Stimulated activated naive CD8-positive, alpha-beta T cell treated with anti-CD3 and anti-CD28 coated beads, Interleukin-15, Interleukin-2, amounts not matched to agents 100 ng/mL and 50 ng/mL, for 24 hours (primary cell): ENCODE measurements at regions not wholly inside any gene's neighbourhood (a gene's known extent, or its start where the extent isn't known, plus 50 kb on each side); places are given as distances from the start of the nearest gene placed in this dataset.

Experiments
- H3K27ac Mint-ChIP-seq: one replicate; pipeline ENCODE4 v1.8.0; 2021; ENCODE audit warnings: mild to moderate bottlenecking, mixed read lengths
- H3K27me3 Mint-ChIP-seq: one replicate; pipeline ENCODE4 v1.8.0; 2021; ENCODE audit warnings: mixed read lengths
- H3K36me3 Mint-ChIP-seq: one replicate; pipeline ENCODE4 v1.8.0; 2021; ENCODE audit warnings: low read depth, mixed read lengths
- H3K4me1 Mint-ChIP-seq: one replicate; pipeline ENCODE4 v1.8.0; 2021; ENCODE audit warnings: low read depth, mixed read lengths
- H3K4me3 Mint-ChIP-seq: one replicate; pipeline ENCODE4 v1.8.0; 2021; ENCODE audit warnings: mild to moderate bottlenecking, mixed read lengths
- H3K9me3 Mint-ChIP-seq: one replicate; pipeline ENCODE4 v1.8.0; 2021; ENCODE audit warnings: mixed read lengths

DNA sequence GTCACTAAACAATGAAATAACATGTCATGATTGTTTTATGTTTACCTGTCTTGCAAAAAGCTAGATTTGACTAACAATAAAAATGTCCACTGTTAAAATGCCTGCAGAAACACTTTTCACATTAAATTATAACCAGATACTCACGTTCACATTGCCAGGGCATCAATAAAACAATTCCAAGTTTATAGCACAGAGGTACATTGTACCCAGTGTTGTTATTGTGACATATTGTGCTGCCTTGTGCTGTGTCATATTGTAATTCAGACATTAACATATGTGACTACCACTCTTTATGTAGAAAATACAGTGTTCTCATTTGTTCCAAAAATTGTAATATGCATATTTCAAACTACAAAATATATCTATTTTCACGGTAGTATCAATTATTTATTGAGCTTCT, 766.1 kb downstream of the NCAM2 start:
- Mint-ChIP-seq H3K36me3 (no peaks in the 10 kb centered on the region), H3K9me3 (peaks cover 6% of the 10 kb centered on the region), H3K27ac (no peak overlapping the region), H3K4me3 (no peak overlapping the region), H3K4me1 (no peaks in the 10 kb centered on the region), H3K27me3 (no peaks in the 10 kb centered on the region)

DNA sequence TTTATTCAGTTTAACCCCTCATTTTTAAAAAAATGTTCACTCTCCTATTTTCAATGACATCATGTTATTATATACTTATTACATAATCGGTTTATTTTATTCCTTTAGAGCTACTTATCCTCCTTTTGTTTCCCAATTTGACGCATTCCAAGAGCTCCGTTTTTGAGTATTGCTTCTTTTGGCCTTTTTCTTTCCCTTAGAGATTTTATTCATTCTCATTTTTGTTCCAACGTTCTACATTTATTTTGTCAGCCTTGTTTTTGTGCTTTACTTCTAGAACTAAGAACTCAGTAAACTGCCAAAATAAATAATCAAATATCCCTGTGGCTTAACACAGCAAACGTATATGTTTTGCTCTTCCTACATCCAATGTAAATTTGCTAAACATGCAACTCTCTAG, 769.1 kb downstream of the NCAM2 start:
- H3K27ac Mint-ChIP-seq = no peak overlapping the region
- no peak overlapping the region for H3K4me3 Mint-ChIP-seq
- no peaks in the 10 kb centered on the region for H3K27me3 Mint-ChIP-seq
- peaks cover 6% of the 10 kb centered on the region for H3K9me3 Mint-ChIP-seq
- no peaks in the 10 kb centered on the region for H3K4me1 Mint-ChIP-seq
- no peaks in the 10 kb centered on the region for H3K36me3 Mint-ChIP-seq

- Mint-ChIP-seq H3K36me3 (no peaks in the 10 kb centered on the region), H3K4me1 (no peaks in the 10 kb centered on the region), H3K27me3 (no peaks in the 10 kb centered on the region), H3K4me3 (no peak overlapping the region), H3K27ac (no peak overlapping the region), H3K9me3 (peaks cover 13% of the 10 kb centered on the region)
Observed at GRCh38 chr21:21788591-21788990, 790.4 kb downstream of the NCAM2 start.

- Mint-ChIP-seq H3K27ac (no peak overlapping the region), H3K36me3 (no peaks in the 10 kb centered on the region), H3K9me3 (peaks cover 9% of the 10 kb centered on the region), H3K4me3 (no peak overlapping the region), H3K27me3 (no peaks in the 10 kb centered on the region), H3K4me1 (no peaks in the 10 kb centered on the region)
Observed at GRCh38 chr21:21801921-21802320, 803.7 kb downstream of the NCAM2 start.

DNA sequence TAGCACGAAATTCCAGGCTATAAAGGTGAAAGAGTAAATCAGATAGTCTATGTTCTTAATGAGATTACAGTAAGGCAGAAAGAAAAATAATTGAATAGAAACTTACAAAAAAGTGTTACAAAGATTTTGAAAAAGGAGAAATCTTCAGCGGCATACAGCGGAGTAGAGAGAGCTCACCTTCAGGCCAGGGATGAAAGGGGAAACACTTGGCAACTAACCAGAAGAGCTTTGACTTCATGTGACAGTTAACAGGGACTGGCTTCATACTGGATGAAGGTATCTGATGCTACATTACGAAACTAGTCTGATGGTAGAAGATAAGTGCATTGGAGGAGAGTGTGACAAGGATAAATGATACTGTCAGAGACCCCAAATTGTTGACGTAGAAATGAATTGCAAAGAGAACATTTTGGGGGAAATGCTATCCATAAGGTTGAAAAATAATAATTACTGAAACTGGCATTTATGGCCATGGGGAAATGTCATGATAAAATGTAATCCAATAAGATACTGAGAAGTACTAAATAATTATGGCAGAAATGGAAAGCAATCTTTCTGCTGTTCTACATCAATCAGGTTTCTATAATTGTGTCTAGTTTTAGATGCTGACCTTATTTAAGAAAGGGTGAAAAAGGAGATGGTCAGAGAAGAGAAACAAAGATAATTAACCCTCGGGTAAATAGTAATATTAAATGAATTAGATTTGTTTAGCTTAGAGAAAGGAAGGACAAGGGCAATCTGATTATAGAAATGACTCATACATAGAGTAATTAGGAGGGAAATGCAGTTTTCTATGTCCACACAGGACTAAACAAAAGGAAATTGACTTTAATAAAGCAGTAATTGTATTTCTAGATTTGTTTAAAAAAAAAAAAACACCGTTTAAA, 808.7 kb downstream of the NCAM2 start:
- Mint-ChIP-seq H3K9me3 (peaks cover 14% of the 10 kb centered on the region), H3K36me3 (no peaks in the 10 kb centered on the region), H3K4me3 (no peak overlapping the region), H3K4me1 (no peaks in the 10 kb centered on the region), H3K27ac (no peak overlapping the region), H3K27me3 (no peaks in the 10 kb centered on the region)

DNA sequence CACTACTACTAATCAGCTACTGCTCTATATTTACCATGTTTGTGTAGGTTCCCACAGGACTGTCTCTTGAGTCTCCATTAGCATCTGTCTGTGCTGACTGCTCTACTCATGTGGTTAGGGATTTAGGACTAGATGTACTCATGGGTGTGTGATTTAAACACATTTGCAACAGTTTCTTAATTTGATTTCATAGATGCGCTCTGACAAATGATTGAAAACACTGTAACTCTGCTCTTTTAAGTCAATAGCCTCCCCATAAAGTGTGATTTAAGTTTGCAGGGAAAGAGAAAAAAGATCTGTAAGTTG, 809.3 kb downstream of the NCAM2 start:
- no peak overlapping the region for H3K27ac Mint-ChIP-seq
- H3K4me3 Mint-ChIP-seq = no peak overlapping the region
- H3K27me3 Mint-ChIP-seq = no peaks in the 10 kb centered on the region
- H3K4me1 Mint-ChIP-seq = no peaks in the 10 kb centered on the region
- H3K9me3 Mint-ChIP-seq = peaks cover 14% of the 10 kb centered on the region
- no peaks in the 10 kb centered on the region for H3K36me3 Mint-ChIP-seq

DNA sequence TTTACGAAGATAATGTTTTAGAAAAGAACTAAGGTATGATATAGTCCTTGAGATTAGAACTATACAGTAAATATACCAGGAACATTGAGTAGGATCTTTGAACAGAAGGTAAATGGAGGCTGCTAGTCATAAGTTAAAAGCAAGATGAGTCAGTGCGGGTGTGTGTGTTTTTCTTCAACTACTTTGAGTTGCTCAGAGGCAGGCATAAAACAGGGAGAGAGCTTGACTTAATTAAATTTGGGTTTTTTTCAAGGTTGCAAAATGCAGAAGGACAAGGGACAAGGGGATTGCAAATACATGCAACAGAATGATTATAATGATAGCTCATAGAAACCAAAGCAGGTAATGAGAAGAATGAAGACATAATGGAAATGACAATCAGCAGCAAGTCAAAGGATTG, 815.1 kb downstream of the NCAM2 start:
- Mint-ChIP-seq H3K36me3 (no peaks in the 10 kb centered on the region), H3K4me3 (no peak overlapping the region), H3K4me1 (no peaks in the 10 kb centered on the region), H3K9me3 (peaks cover 2% of the 10 kb centered on the region), H3K27me3 (no peaks in the 10 kb centered on the region), H3K27ac (no peak overlapping the region)

- no peak overlapping the region for H3K4me3 Mint-ChIP-seq
- no peaks in the 10 kb centered on the region for H3K9me3 Mint-ChIP-seq
- H3K27ac Mint-ChIP-seq = no peak overlapping the region
- no peaks in the 10 kb centered on the region for H3K36me3 Mint-ChIP-seq
- no peaks in the 10 kb centered on the region for H3K4me1 Mint-ChIP-seq
- no peaks in the 10 kb centered on the region for H3K27me3 Mint-ChIP-seq
Observed at GRCh38 chr21:21813934-21814333, 815.7 kb downstream of the NCAM2 start.

DNA sequence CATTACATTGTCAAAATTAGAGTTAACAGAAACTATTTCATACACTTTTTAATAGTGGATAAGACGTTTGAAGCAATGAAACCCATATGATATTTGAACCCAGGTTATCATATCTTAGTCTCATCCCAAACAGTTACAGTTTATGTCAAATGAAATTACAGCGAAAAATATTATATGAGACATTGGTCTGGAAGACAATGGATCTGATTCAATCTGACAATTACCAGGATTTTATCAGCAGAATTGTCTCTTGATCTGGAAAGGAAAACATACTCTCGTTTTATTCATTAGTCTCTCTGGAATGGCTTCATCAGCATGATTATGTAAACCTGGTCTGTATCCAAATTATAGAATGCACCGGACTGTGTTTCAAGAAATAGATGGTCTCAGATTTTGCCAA, 818.6 kb downstream of the NCAM2 start:
- H3K4me1 Mint-ChIP-seq = no peaks in the 10 kb centered on the region
- H3K4me3 Mint-ChIP-seq = no peak overlapping the region
- no peaks in the 10 kb centered on the region for H3K27me3 Mint-ChIP-seq
- peaks cover 9% of the 10 kb centered on the region for H3K9me3 Mint-ChIP-seq
- H3K36me3 Mint-ChIP-seq = no peaks in the 10 kb centered on the region
- no peak overlapping the region for H3K27ac Mint-ChIP-seq

DNA sequence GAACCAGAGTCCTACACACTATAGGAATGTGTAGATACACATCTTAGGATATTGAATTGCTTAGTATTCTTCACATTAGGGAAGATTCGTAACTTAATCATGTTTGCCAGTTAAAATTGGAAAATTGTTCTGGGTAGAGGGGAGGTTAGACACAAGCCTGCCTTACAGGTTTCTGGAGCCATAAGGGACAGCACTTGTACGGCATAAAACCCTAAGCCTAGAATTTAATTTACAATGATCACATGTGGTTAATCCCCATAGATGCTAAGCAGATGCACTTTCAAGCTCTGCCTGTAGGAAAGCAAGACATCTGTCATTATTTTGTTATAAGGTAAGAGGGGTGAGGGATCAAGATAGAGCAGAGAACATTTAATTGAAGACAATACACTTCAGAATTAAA, 820.7 kb downstream of the NCAM2 start:
- no peak overlapping the region for H3K4me3 Mint-ChIP-seq

DNA sequence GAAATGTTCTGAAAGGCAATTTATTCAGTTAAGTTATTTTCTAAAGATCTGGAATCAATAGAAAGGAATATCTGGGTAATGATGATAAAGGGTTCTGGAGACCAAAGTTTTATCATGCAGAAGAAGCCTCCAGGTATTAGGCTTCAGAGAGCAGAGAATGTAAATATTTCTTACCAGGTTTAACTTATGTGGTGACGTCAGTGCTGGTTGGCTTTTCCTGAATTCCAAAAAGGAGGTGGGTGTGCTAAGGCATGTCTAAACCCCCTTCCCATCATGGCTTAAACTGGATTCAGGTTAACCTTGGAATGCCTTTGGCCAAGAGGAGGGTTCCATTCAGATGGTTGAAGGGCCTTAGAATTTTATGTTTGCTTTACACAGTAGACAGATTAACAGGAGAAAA, 829.9 kb downstream of the NCAM2 start:
- H3K27me3 Mint-ChIP-seq = no peaks in the 10 kb centered on the region
- H3K36me3 Mint-ChIP-seq = no peaks in the 10 kb centered on the region
- H3K27ac Mint-ChIP-seq = no peak overlapping the region
- H3K9me3 Mint-ChIP-seq = peaks cover 12% of the 10 kb centered on the region
- H3K4me3 Mint-ChIP-seq = no peak overlapping the region
- H3K4me1 Mint-ChIP-seq = no peaks in the 10 kb centered on the region

More for the DNA sequence above, 820.7 kb downstream of the NCAM2 start:
- H3K36me3 Mint-ChIP-seq = no peaks in the 10 kb centered on the region
- no peaks in the 10 kb centered on the region for H3K4me1 Mint-ChIP-seq
- H3K9me3 Mint-ChIP-seq = peaks cover 13% of the 10 kb centered on the region
- H3K27me3 Mint-ChIP-seq = no peaks in the 10 kb centered on the region
- H3K27ac Mint-ChIP-seq = no peak overlapping the region

DNA sequence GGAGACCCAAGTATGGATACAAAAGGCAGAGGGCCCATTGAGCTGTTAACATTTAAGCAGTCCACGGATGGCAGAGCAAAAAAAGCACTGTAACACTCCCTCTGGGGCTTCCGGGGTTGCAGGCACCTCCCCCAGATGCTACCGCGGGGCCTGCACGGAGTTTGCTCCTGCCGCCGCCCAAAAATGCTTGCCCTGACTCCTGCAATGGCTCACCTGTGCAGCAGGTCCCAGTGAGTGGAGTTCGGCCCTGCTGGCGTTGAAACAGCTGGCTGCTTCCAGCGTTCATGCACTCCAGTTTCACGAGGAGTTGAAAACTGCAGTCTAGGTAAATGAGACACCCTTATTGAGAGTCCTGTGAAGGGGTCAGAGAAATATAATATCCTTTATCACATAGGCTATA, 832.8 kb downstream of the NCAM2 start:
- Mint-ChIP-seq H3K27ac (no peak overlapping the region), H3K4me3 (no peak overlapping the region), H3K36me3 (no peaks in the 10 kb centered on the region), H3K9me3 (peaks cover 8% of the 10 kb centered on the region), H3K27me3 (no peaks in the 10 kb centered on the region), H3K4me1 (no peaks in the 10 kb centered on the region)

- Mint-ChIP-seq H3K4me3 (no peak overlapping the region), H3K27ac (no peak overlapping the region), H3K27me3 (no peaks in the 10 kb centered on the region), H3K36me3 (no peaks in the 10 kb centered on the region), H3K9me3 (no peaks in the 10 kb centered on the region), H3K4me1 (no peaks in the 10 kb centered on the region)
Observed at GRCh38 chr21:21845901-21846300, 847.7 kb downstream of the NCAM2 start.

- H3K27me3 Mint-ChIP-seq = no peaks in the 10 kb centered on the region
- H3K27ac Mint-ChIP-seq = no peak overlapping the region
- H3K4me1 Mint-ChIP-seq = no peaks in the 10 kb centered on the region
- H3K4me3 Mint-ChIP-seq = no peak overlapping the region
- peaks cover 9% of the 10 kb centered on the region for H3K9me3 Mint-ChIP-seq
- no peaks in the 10 kb centered on the region for H3K36me3 Mint-ChIP-seq
Observed at GRCh38 chr21:21851205-21851604, 853.0 kb downstream of the NCAM2 start.

GRCh38 chr21:21851657-21852056, 853.4 kb downstream of the NCAM2 start:
- H3K4me3 Mint-ChIP-seq = no peak overlapping the region

More at GRCh38 chr21:21851657-21852056, 853.4 kb downstream of the NCAM2 start:
- H3K9me3 Mint-ChIP-seq = peaks cover 12% of the 10 kb centered on the region
- H3K4me1 Mint-ChIP-seq = no peaks in the 10 kb centered on the region
- no peak overlapping the region for H3K27ac Mint-ChIP-seq
- H3K36me3 Mint-ChIP-seq = no peaks in the 10 kb centered on the region
- H3K27me3 Mint-ChIP-seq = no peaks in the 10 kb centered on the region
